GM21529 (cell line): ENCODE measurements at regions not wholly inside any gene's neighbourhood (a gene's known extent, or its start where the extent isn't known, plus 50 kb on each side); places are given as distances from the start of the nearest gene placed in this dataset.

Experiments used
- ATAC-seq: cut with Tn5 transposase; IDR thresholded peaks from one replicate; pipeline ENCODE4 v1.9.1; 2021; ENCODE audit not compliant: unreplicated experiment

- ATAC-seq: peak; percentile 79
Observed at GRCh38 chr7:46233585-46234329, 312.7 kb upstream of the IGFBP3 start.

- ATAC-seq: no peak
Observed at GRCh38 chr7:46230990-46231305, 309.9 kb upstream of the IGFBP3 start.

GRCh38 chr7:46230298-46230989 lies 309.4 kb upstream of the IGFBP3 start:
- no peak for ATAC-seq

GRCh38 chr7:46229409-46229808 lies 308.3 kb upstream of the IGFBP3 start:
- ATAC-seq: no peak

- ATAC-seq: no peak
Observed at GRCh38 chr7:46226860-46227259, 305.8 kb upstream of the IGFBP3 start.

GRCh38 chr7:46224363-46224762 lies 303.3 kb upstream of the IGFBP3 start:
- no peak for ATAC-seq

GRCh38 chr7:46220066-46220630 lies 299.1 kb upstream of the IGFBP3 start:
- ATAC-seq: no peak

- ATAC-seq: no peak
Observed at GRCh38 chr7:46218461-46219200, 297.6 kb upstream of the IGFBP3 start.

GRCh38 chr7:46215987-46216567 lies 295.0 kb upstream of the IGFBP3 start:
- ATAC-seq: no peak

- ATAC-seq: no peak
Observed at GRCh38 chr7:46214526-46214925, 293.5 kb upstream of the IGFBP3 start.

GRCh38 chr7:46213154-46213537 lies 292.1 kb upstream of the IGFBP3 start:
- no peak for ATAC-seq

- no peak for ATAC-seq
Observed at GRCh38 chr7:46212425-46213153, 291.5 kb upstream of the IGFBP3 start.

GRCh38 chr7:46210467-46210866 lies 289.4 kb upstream of the IGFBP3 start:
- no peak for ATAC-seq

- ATAC-seq: no peak
Observed at GRCh38 chr7:46209611-46210388, 288.7 kb upstream of the IGFBP3 start.

GRCh38 chr7:46208635-46209525 lies 287.8 kb upstream of the IGFBP3 start:
- no peak for ATAC-seq

GRCh38 chr7:46207931-46208634 lies 287.0 kb upstream of the IGFBP3 start:
- ATAC-seq: no peak

- ATAC-seq: no peak
Observed at GRCh38 chr7:46206476-46207060, 285.5 kb upstream of the IGFBP3 start.

GRCh38 chr7:46205478-46205877 lies 284.4 kb upstream of the IGFBP3 start:
- ATAC-seq: no peak
